ENCODE measurements at regions not wholly inside any gene's neighbourhood (a gene's known extent, or its start where the extent isn't known, plus 50 kb on each side); places are given as distances from the start of the nearest gene placed in this dataset.
A peak's percentile ranks its signal among the peaks of the same experiment; 100 is the strongest.

DNA sequence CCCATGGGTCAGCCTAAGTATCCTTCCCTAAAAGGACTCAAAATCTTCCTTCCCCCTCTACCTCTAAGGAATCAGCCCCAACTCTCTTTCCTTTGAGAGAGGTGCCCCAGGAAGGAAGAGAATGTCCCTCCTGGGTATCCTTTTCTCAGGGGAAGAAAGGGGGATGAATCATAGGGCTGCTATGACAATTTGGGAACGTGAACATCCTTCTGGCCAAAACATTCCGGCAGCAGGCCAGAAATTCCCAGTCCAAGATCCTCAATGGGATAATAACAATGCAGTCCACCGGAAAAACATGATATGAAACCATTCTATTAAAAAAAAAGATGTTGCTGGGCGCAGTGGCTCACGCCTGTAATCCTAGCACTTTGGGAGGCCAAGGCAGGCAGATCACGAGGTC lies 50.8 kb upstream of the CACNA2D3 start:
- H3K9ac ChIP-seq (ENCODE audit: low read length) = no peak overlapping the region
- H3K9me3 ChIP-seq (ENCODE audit: low read length) = no peaks in the 10 kb centered on the region
- DNase-seq = no peak
- H3K4me3 ChIP-seq (ENCODE audit: low read length) = no peak overlapping the region
- H3K27ac ChIP-seq (ENCODE audit: low read length) = no peak overlapping the region
- H3K79me2 ChIP-seq (ENCODE audit: low read length) = no peaks in the 10 kb centered on the region
- H2AFZ ChIP-seq (ENCODE audit: low read length) = no peak overlapping the region
- peaks cover 12% of the 10 kb centered on the region for H3K4me1 ChIP-seq (ENCODE audit: low read length)
- no peaks in the 10 kb centered on the region for H3K36me3 ChIP-seq (ENCODE audit: insufficient read depth, low read length)
- no peaks in the 10 kb centered on the region for H3K27me3 ChIP-seq (ENCODE audit: low read length)
- no peaks in the 10 kb centered on the region for H3K9me2 ChIP-seq (replicated peaks; ENCODE audit: insufficient read depth, low read length)
- H3K4me2 ChIP-seq (ENCODE audit: low read depth, low read length, poor library complexity, severe bottlenecking) = no peak overlapping the region
- 0 out of 2 replicates have a peak, but pooled peaks cover 2% of the 10 kb centered on the region for H4K20me1 ChIP-seq (ENCODE audit: insufficient read depth, low read depth, low read length)

DNA sequence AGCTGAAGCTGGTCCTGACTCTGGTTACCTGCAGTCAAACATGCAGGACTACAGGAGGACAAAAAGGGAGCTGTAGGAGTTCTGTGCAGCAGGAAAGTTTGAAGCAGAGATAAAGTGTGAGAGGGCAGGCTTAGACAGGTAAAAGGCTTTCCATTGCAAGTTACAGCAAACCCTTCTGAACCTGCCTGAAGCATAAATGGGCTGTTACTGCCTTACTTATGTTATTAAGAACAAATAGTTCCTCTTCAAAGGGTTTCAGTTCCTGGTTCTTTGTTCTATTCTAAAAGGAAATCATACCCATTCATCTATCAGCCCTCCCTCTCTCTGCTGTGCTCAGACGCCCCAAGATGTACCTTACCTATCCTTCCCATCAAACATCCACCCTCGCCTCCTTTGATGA lies 52.4 kb upstream of the CACNA2D3 start:
- Histone ChIP-seq H3K9ac (ENCODE audit: low read length) (no peak overlapping the region), H3K9me3 (ENCODE audit: low read length) (no peaks in the 10 kb centered on the region), H3K9me2 (replicated peaks; ENCODE audit: insufficient read depth, low read length) (no peaks in the 10 kb centered on the region), H3K4me2 (ENCODE audit: low read depth, low read length, poor library complexity, severe bottlenecking) (no peak overlapping the region), H2AFZ (ENCODE audit: low read length) (no peak overlapping the region), H3K27ac (ENCODE audit: low read length) (no peak overlapping the region), H3K36me3 (ENCODE audit: insufficient read depth, low read length) (no peaks in the 10 kb centered on the region), H3K79me2 (ENCODE audit: low read length) (no peaks in the 10 kb centered on the region), H4K20me1 (ENCODE audit: insufficient read depth, low read depth, low read length) (0 out of 2 replicates have a peak, but pooled peaks cover 2% of the 10 kb centered on the region), H3K27me3 (ENCODE audit: low read length) (no peaks in the 10 kb centered on the region), H3K4me3 (ENCODE audit: low read length) (no peak overlapping the region), H3K4me1 (ENCODE audit: low read length) (peaks cover 12% of the 10 kb centered on the region)
- peak; percentile 78 for DNase-seq

DNA sequence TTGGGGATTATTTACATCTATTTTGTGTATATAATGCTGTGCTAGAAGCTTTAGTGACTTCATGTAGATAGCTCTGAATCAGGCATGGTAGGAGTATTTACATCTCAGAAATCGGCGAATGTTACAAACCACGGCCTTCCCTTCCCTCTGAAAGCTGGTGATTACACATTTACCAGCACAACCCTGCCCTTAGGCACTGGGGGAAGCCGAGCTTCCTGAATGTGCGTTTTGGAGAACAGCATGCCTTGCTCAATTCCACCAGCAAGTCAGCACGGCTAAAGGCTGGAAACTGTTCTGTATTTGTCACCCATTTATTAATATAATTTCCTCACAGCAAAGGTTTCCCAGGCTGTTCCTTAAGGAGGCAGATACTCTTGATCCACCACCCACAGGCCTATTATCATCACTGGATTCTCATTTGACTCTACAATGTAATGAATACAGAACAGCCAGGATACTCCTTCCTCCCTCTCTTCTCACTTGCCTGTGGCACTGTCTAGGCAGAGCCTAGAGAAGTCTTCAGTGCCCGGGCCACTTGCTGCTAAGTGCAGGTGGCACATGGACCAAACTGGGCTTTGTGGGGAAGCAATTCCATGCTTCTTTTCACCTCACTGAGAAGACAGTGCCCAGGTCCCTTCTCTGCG lies 55.2 kb upstream of the CACNA2D3 start:
- DNase-seq = no peak
- H3K36me3 ChIP-seq (ENCODE audit: insufficient read depth, low read length) = no peaks in the 10 kb centered on the region
- H3K9me3 ChIP-seq (ENCODE audit: low read length) = no peaks in the 10 kb centered on the region
- H3K27me3 ChIP-seq (ENCODE audit: low read length) = no peaks in the 10 kb centered on the region
- no peaks in the 10 kb centered on the region for H3K79me2 ChIP-seq (ENCODE audit: low read length)
- H3K27ac ChIP-seq (ENCODE audit: low read length) = no peak overlapping the region
- no peak overlapping the region for H2AFZ ChIP-seq (ENCODE audit: low read length)
- no peak overlapping the region for H3K4me3 ChIP-seq (ENCODE audit: low read length)
- no peak overlapping the region for H3K4me2 ChIP-seq (ENCODE audit: low read depth, low read length, poor library complexity, severe bottlenecking)
- no peak overlapping the region for H3K9ac ChIP-seq (ENCODE audit: low read length)
- 0 out of 2 replicates have a peak, but pooled peaks cover 2% of the 10 kb centered on the region for H4K20me1 ChIP-seq (ENCODE audit: insufficient read depth, low read depth, low read length)
- peaks cover 12% of the 10 kb centered on the region for H3K4me1 ChIP-seq (ENCODE audit: low read length)
- no peaks in the 10 kb centered on the region for H3K9me2 ChIP-seq (replicated peaks; ENCODE audit: insufficient read depth, low read length)

DNA sequence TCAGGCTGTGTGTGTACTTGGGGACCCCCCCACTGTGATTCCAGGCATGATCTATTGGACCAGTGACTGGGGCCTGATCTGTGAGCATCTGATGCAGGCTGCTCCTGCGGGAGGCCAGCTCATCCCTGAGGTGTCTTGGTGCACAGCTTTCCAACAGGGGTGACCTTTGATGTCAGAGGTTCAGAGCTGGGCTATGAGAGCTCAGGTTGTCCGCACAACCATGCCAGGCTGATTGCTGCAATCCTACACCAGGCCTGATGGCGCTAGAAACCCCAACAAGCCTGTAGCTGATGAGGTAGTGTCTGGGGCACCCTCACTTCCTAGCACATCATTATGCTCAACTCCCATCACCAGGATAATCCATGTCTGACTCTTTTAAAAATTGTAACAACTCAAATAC lies 56.1 kb upstream of the CACNA2D3 start:
- Histone ChIP-seq H3K4me1 (ENCODE audit: low read length) (peaks cover 12% of the 10 kb centered on the region), H3K9me3 (ENCODE audit: low read length) (no peaks in the 10 kb centered on the region), H3K27me3 (ENCODE audit: low read length) (no peaks in the 10 kb centered on the region), H4K20me1 (ENCODE audit: insufficient read depth, low read depth, low read length) (0 out of 2 replicates have a peak, but pooled peaks cover 2% of the 10 kb centered on the region), H3K9ac (ENCODE audit: low read length) (no peak overlapping the region), H3K9me2 (replicated peaks; ENCODE audit: insufficient read depth, low read length) (no peaks in the 10 kb centered on the region), H3K36me3 (ENCODE audit: insufficient read depth, low read length) (no peaks in the 10 kb centered on the region), H3K4me2 (ENCODE audit: low read depth, low read length, poor library complexity, severe bottlenecking) (no peak overlapping the region), H3K27ac (ENCODE audit: low read length) (no peak overlapping the region), H3K4me3 (ENCODE audit: low read length) (no peak overlapping the region), H2AFZ (ENCODE audit: low read length) (no peak overlapping the region), H3K79me2 (ENCODE audit: low read length) (no peaks in the 10 kb centered on the region)
- DNase-seq = no peak

DNA sequence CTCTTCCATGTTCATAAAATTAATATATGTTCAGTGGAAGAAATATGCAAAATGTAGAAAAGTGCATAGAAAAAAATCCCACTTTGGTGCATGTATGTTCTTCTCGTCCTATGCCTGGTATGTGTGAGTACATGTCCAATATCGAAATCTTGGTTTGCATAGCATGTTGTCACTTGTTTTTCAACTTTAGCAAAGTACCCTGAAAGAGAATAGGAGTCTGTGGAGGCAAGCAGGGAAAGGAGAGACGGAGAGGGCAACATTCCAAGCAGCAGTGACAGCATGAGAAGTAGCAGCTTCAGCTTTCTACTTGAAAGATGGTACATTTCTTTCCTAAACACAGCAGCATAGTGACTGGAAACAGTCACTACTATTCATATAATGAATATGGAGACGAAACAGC lies 56.8 kb upstream of the CACNA2D3 start:
- no peaks in the 10 kb centered on the region for H3K36me3 ChIP-seq (ENCODE audit: insufficient read depth, low read length)
- H3K79me2 ChIP-seq (ENCODE audit: low read length) = no peaks in the 10 kb centered on the region
- peaks cover 12% of the 10 kb centered on the region for H3K4me1 ChIP-seq (ENCODE audit: low read length)
- no peak overlapping the region for H3K4me2 ChIP-seq (ENCODE audit: low read depth, low read length, poor library complexity, severe bottlenecking)
- H3K27ac ChIP-seq (ENCODE audit: low read length) = no peak overlapping the region
- no peak overlapping the region for H3K9ac ChIP-seq (ENCODE audit: low read length)
- H3K4me3 ChIP-seq (ENCODE audit: low read length) = no peak overlapping the region
- H2AFZ ChIP-seq (ENCODE audit: low read length) = no peak overlapping the region
- H3K9me2 ChIP-seq (replicated peaks; ENCODE audit: insufficient read depth, low read length) = no peaks in the 10 kb centered on the region
- 0 out of 2 replicates have a peak, but pooled peaks cover 2% of the 10 kb centered on the region for H4K20me1 ChIP-seq (ENCODE audit: insufficient read depth, low read depth, low read length)
- H3K27me3 ChIP-seq (ENCODE audit: low read length) = no peaks in the 10 kb centered on the region
- no peaks in the 10 kb centered on the region for H3K9me3 ChIP-seq (ENCODE audit: low read length)
- DNase-seq = no peak

DNA sequence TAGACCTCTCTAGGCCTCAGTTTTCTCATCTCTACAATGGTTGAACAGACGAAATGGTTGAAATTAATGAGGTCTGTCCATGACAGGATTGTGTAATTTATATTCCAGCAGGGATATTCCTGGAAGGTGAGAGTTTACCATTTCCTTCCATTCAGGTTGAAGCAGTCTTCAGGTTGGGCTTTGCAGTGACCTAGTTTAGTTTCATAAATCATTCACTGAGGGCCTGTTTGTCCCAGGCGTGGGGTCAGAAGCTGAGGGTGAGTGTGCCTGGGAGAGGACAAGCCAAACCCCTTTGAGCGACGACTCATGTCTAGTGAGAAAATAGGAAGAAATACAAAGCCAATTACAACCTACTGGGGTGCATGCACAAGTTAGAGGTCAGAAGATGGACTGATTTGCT lies 57.2 kb upstream of the CACNA2D3 start:
- DNase-seq = no peak
- H3K4me1 ChIP-seq (ENCODE audit: low read length) = peaks cover 9% of the 10 kb centered on the region
- no peaks in the 10 kb centered on the region for H3K9me2 ChIP-seq (replicated peaks; ENCODE audit: insufficient read depth, low read length)
- no peaks in the 10 kb centered on the region for H3K79me2 ChIP-seq (ENCODE audit: low read length)
- no peak overlapping the region for H3K9ac ChIP-seq (ENCODE audit: low read length)
- H3K9me3 ChIP-seq (ENCODE audit: low read length) = no peaks in the 10 kb centered on the region
- no peak overlapping the region for H3K4me3 ChIP-seq (ENCODE audit: low read length)
- H4K20me1 ChIP-seq (ENCODE audit: insufficient read depth, low read depth, low read length) = 0 out of 2 replicates have a peak, but pooled peaks cover 2% of the 10 kb centered on the region
- no peak overlapping the region for H3K4me2 ChIP-seq (ENCODE audit: low read depth, low read length, poor library complexity, severe bottlenecking)
- no peak overlapping the region for H2AFZ ChIP-seq (ENCODE audit: low read length)
- H3K27me3 ChIP-seq (ENCODE audit: low read length) = no peaks in the 10 kb centered on the region
- no peak overlapping the region for H3K27ac ChIP-seq (ENCODE audit: low read length)
- no peaks in the 10 kb centered on the region for H3K36me3 ChIP-seq (ENCODE audit: insufficient read depth, low read length)

DNA sequence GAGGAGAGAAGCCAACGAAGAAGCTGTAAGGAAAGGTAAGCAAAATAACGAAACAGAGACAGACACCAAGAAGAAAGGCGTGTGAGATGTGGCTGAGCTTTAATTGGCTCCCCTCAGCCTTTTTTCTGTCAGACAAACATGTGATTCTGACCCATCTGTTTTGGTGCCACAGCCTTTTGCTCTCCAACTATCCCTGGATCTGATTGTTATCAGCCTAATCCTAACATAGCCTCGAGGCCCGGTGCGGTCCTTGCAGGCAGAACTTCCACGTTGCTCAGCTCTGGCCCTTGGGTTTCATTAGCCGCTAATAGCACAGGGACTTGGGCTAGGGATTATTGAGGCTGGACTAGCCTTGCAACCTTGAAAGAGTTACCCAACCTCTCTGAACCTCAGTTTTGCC lies 57.9 kb upstream of the CACNA2D3 start:
- Histone ChIP-seq H4K20me1 (ENCODE audit: insufficient read depth, low read depth, low read length) (no peaks in the 10 kb centered on the region), H3K4me3 (ENCODE audit: low read length) (no peak overlapping the region), H3K4me1 (ENCODE audit: low read length) (peaks cover 2% of the 10 kb centered on the region), H3K27me3 (ENCODE audit: low read length) (no peaks in the 10 kb centered on the region), H3K9me3 (ENCODE audit: low read length) (no peaks in the 10 kb centered on the region), H3K9ac (ENCODE audit: low read length) (no peak overlapping the region), H3K79me2 (ENCODE audit: low read length) (no peaks in the 10 kb centered on the region), H2AFZ (ENCODE audit: low read length) (no peak overlapping the region), H3K27ac (ENCODE audit: low read length) (no peak overlapping the region), H3K4me2 (ENCODE audit: low read depth, low read length, poor library complexity, severe bottlenecking) (no peak overlapping the region), H3K36me3 (ENCODE audit: insufficient read depth, low read length) (no peaks in the 10 kb centered on the region), H3K9me2 (replicated peaks; ENCODE audit: insufficient read depth, low read length) (no peaks in the 10 kb centered on the region)
- no peak for DNase-seq

DNA sequence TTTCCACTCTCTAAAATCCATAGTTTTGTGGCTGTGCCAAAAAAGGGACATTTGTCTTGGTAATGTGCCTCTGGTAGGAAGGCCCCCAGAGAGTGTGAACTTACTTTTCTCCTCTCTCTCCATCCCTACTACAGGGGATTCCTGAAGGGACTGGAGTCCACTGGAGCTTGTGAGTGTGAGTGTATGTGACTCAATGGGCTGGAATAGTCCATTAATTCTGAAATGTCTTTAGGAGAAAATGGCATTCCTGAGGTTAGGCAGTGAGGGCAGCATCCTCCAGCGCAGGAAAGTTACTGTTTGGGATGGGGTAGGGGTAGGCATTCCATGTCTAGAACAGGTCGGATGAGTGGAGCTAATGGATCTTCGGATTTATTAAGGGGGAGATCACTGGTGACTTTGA lies 59.8 kb upstream of the CACNA2D3 start:
- no peak for DNase-seq
- Histone ChIP-seq H3K4me1 (ENCODE audit: low read length) (no peaks in the 10 kb centered on the region), H3K27me3 (ENCODE audit: low read length) (no peaks in the 10 kb centered on the region), H3K9me3 (ENCODE audit: low read length) (no peaks in the 10 kb centered on the region), H3K79me2 (ENCODE audit: low read length) (no peaks in the 10 kb centered on the region), H3K9me2 (replicated peaks; ENCODE audit: insufficient read depth, low read length) (no peaks in the 10 kb centered on the region), H3K4me3 (ENCODE audit: low read length) (no peak overlapping the region), H3K9ac (ENCODE audit: low read length) (no peak overlapping the region), H3K4me2 (ENCODE audit: low read depth, low read length, poor library complexity, severe bottlenecking) (no peak overlapping the region), H2AFZ (ENCODE audit: low read length) (no peak overlapping the region), H4K20me1 (ENCODE audit: insufficient read depth, low read depth, low read length) (no peaks in the 10 kb centered on the region), H3K27ac (ENCODE audit: low read length) (no peak overlapping the region), H3K36me3 (ENCODE audit: insufficient read depth, low read length) (no peaks in the 10 kb centered on the region)
